ENCODE measurements at regions not wholly inside any gene's neighbourhood (a gene's known extent, or its start where the extent isn't known, plus 50 kb on each side); places are given as distances from the start of the nearest gene placed in this dataset.

- no peaks in the 10 kb centered on the region for H3K27me3 ChIP-seq
- no peaks in the 10 kb centered on the region for H3K9me3 ChIP-seq
- H3K4me1 ChIP-seq (ENCODE audit: control insufficient read depth in 1 of 2, insufficient read depth in 1 of 2, low read depth in 1 of 2, low read length in 1 of 2) = no peaks in the 10 kb centered on the region
- no peak overlapping the region for H3K27ac ChIP-seq
- TF ChIP-seq CTCF (IDR thresholded peaks at IDR 0.05) = no peak
- H3K4me3 ChIP-seq (ENCODE audit: low read depth in 1 of 2, low read length in 1 of 2) = no peak overlapping the region
- H3K36me3 ChIP-seq = no peaks in the 10 kb centered on the region
These were observed 599.8 kb downstream of the COL12A1 start for GRCh38 chr6:74605922-74606581.

- Histone ChIP-seq H3K27ac (no peak overlapping the region), H3K36me3 (no peaks in the 10 kb centered on the region), H3K4me3 (ENCODE audit: low read depth in 1 of 2, low read length in 1 of 2) (no peak overlapping the region), H3K27me3 (no peaks in the 10 kb centered on the region), H3K4me1 (ENCODE audit: control insufficient read depth in 1 of 2, insufficient read depth in 1 of 2, low read depth in 1 of 2, low read length in 1 of 2) (no peaks in the 10 kb centered on the region), H3K9me3 (no peaks in the 10 kb centered on the region)
- no peak for TF ChIP-seq CTCF (IDR thresholded peaks at IDR 0.05)
These were observed 601.6 kb downstream of the COL12A1 start for GRCh38 chr6:74604279-74604678.

GRCh38 chr6:74603322-74604076, 602.4 kb downstream of the COL12A1 start:
- Histone ChIP-seq H3K4me1 (ENCODE audit: control insufficient read depth in 1 of 2, insufficient read depth in 1 of 2, low read depth in 1 of 2, low read length in 1 of 2) (no peaks in the 10 kb centered on the region), H3K36me3 (no peaks in the 10 kb centered on the region), H3K27me3 (no peaks in the 10 kb centered on the region), H3K4me3 (ENCODE audit: low read depth in 1 of 2, low read length in 1 of 2) (no peak overlapping the region), H3K27ac (no peak overlapping the region), H3K9me3 (no peaks in the 10 kb centered on the region)
- no peak for TF ChIP-seq CTCF (IDR thresholded peaks at IDR 0.05)

GRCh38 chr6:74602206-74602605, 603.6 kb downstream of the COL12A1 start:
- TF ChIP-seq CTCF (IDR thresholded peaks at IDR 0.05) = no peak

GRCh38 chr6:74598462-74599393, 607.1 kb downstream of the COL12A1 start:
- Histone ChIP-seq H3K27me3 (no peaks in the 10 kb centered on the region), H3K36me3 (no peaks in the 10 kb centered on the region), H3K4me3 (ENCODE audit: low read depth in 1 of 2, low read length in 1 of 2) (no peak overlapping the region), H3K9me3 (no peaks in the 10 kb centered on the region), H3K4me1 (ENCODE audit: control insufficient read depth in 1 of 2, insufficient read depth in 1 of 2, low read depth in 1 of 2, low read length in 1 of 2) (no peaks in the 10 kb centered on the region), H3K27ac (no peak overlapping the region)
- no peak for TF ChIP-seq CTCF (IDR thresholded peaks at IDR 0.05)

More at GRCh38 chr6:74602206-74602605, 603.6 kb downstream of the COL12A1 start:
- Histone ChIP-seq H3K4me1 (ENCODE audit: control insufficient read depth in 1 of 2, insufficient read depth in 1 of 2, low read depth in 1 of 2, low read length in 1 of 2) (no peaks in the 10 kb centered on the region), H3K27me3 (no peaks in the 10 kb centered on the region), H3K9me3 (no peaks in the 10 kb centered on the region), H3K4me3 (ENCODE audit: low read depth in 1 of 2, low read length in 1 of 2) (no peak overlapping the region), H3K36me3 (no peaks in the 10 kb centered on the region), H3K27ac (no peak overlapping the region)
